Activated CD4-positive, alpha-beta T cell treated with anti-CD3 and anti-CD28 coated beads, Interleukin-2, Interleukin-4, amounts not matched to agents 100 ng/mL and 50 ng/mL, durations not matched to agents 16 hours and 8 hours (primary cell): ENCODE measurements at regions not wholly inside any gene's neighbourhood (a gene's known extent, or its start where the extent isn't known, plus 50 kb on each side); places are given as distances from the start of the nearest gene placed in this dataset.
"Not testable (repeated sequence)": the region's sequence is repeated elsewhere in the genome, so short reads cannot be mapped to it uniquely, and the experiment has no call there.

Experiments used
- DNase-seq: peaks from one replicate; pipeline ENCODE4 v3.0.0-alpha.2; 2020; ENCODE audit warnings: low spot score

- no peak for DNase-seq
These were observed 190.9 kb downstream of the XPNPEP1 start for GRCh38 chr10:109732254-109732965.

- DNase-seq: not testable (repeated sequence)
These were observed 193.4 kb downstream of the XPNPEP1 start for GRCh38 chr10:109729895-109730294.

- no peak for DNase-seq
These were observed 195.9 kb downstream of the XPNPEP1 start for GRCh38 chr10:109727436-109727835.

- DNase-seq: no peak
These were observed 196.8 kb downstream of the XPNPEP1 start for GRCh38 chr10:109726473-109726872.

- no peak for DNase-seq
These were observed 200.0 kb downstream of the XPNPEP1 start for GRCh38 chr10:109723305-109723704.

GRCh38 chr10:109721453-109722064, 201.8 kb downstream of the XPNPEP1 start:
- no peak for DNase-seq

GRCh38 chr10:109706026-109706560, 217.2 kb downstream of the XPNPEP1 start:
- DNase-seq: no peak

- no peak for DNase-seq
These were observed 221.6 kb downstream of the XPNPEP1 start for GRCh38 chr10:109701633-109702215.

- no peak for DNase-seq
These were observed 224.2 kb downstream of the XPNPEP1 start for GRCh38 chr10:109698882-109699664.

GRCh38 chr10:109698086-109698485, 225.2 kb downstream of the XPNPEP1 start:
- DNase-seq: no peak

GRCh38 chr10:109696981-109697775, 226.1 kb downstream of the XPNPEP1 start:
- DNase-seq: no peak

GRCh38 chr10:109696462-109696861, 226.8 kb downstream of the XPNPEP1 start:
- no peak for DNase-seq

GRCh38 chr10:109695988-109696387, 227.3 kb downstream of the XPNPEP1 start:
- no peak for DNase-seq

- DNase-seq: no peak
These were observed 233.5 kb downstream of the XPNPEP1 start for GRCh38 chr10:109689785-109690184.

- DNase-seq: no peak
These were observed 243.8 kb downstream of the XPNPEP1 start for GRCh38 chr10:109679478-109679877.

GRCh38 chr10:109678857-109679256, 244.5 kb downstream of the XPNPEP1 start:
- no peak for DNase-seq

- no peak for DNase-seq
These were observed 246.6 kb downstream of the XPNPEP1 start for GRCh38 chr10:109676703-109677102.

- DNase-seq: no peak
These were observed 254.6 kb downstream of the XPNPEP1 start for GRCh38 chr10:109668703-109669102.

GRCh38 chr10:109668154-109668665, 255.1 kb downstream of the XPNPEP1 start:
- no peak for DNase-seq

- DNase-seq: no peak
These were observed 258.0 kb downstream of the XPNPEP1 start for GRCh38 chr10:109665321-109665720.

GRCh38 chr10:109664554-109664953, 258.8 kb downstream of the XPNPEP1 start:
- no peak for DNase-seq
